OCI-M1 (cell line): ENCODE measurements at regions not wholly inside any gene's neighbourhood (a gene's known extent, or its start where the extent isn't known, plus 50 kb on each side); places are given as distances from the start of the nearest gene placed in this dataset.
"Not testable (repeated sequence)": the region's sequence is repeated elsewhere in the genome, so short reads cannot be mapped to it uniquely, and the experiment has no call there.

Source experiments
- DNase-seq: peaks from one replicate; lab custom pipeline; 2025; lab: John Stamatoyannopoulos, UW

GRCh38 chr1:98575955-98576354 is 85.6 kb upstream of the SNX7 start:
- no peak for DNase-seq

DNA sequence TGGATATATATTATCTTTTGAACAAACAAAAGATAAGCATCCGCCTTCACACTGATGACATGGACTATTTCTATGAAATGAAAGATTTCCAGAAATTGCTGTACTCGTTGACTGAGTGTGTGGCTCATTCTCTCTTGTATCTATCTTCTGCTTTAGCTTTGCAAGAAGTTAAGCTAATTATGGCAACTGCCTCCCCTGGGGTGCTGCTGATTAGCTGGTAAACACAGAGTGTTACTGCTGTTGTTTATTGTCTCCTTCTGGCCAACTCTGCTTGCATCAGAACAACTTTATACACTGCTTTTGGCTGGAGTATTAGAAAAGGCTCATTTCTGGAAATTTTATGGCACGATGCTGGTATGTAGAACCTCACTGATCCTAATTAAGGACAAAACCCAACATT is 95.6 kb upstream of the SNX7 start:
- DNase-seq = no peak

DNA sequence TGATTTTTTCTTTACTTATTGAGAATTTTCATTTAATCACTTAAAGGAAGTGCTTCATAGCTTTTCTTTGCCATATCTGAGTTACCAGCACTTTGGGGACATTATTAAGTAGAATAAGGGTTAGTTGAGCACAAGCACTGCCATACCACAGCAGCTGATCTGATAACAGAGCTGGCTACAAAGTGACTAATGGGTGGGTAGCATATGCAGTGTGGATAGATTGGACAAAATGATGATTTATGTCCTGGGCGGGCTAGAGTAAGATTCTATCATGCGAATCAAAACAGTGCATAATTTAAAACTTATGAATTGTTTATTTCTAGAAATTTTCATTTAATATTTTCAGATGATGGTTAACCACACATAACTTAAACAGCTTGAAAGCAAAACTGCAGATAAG is 102.2 kb upstream of the SNX7 start:
- DNase-seq = no peak

DNA sequence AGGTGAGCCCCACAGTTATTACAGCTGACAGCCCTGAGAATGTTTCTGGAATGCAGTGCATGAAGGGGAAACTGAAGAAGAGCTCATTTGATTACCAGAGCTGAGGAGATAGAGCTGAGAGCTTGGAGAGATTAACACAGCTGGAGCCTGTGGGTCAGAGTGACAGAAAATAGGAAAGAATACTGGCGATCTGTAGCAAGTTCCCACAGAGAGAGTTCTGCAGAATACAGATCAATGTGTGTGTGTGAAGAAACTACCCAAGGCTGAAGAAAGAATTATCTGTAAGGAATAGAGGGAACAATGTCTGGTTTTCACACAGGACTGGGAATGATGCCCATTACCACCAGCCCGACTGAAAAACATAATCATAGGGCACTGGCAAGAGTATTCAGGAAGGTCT is 103.6 kb upstream of the SNX7 start:
- no peak for DNase-seq

GRCh38 chr1:98556521-98557158 is 104.9 kb upstream of the SNX7 start:
- DNase-seq = peak; percentile 59

GRCh38 chr1:98555814-98556213 is 105.7 kb upstream of the SNX7 start:
- no peak for DNase-seq

- peak; percentile 40 for DNase-seq
These were observed 108.9 kb upstream of the SNX7 start for GRCh38 chr1:98552576-98553074.

GRCh38 chr1:98550076-98550475 is 111.4 kb upstream of the SNX7 start:
- no peak for DNase-seq

DNA sequence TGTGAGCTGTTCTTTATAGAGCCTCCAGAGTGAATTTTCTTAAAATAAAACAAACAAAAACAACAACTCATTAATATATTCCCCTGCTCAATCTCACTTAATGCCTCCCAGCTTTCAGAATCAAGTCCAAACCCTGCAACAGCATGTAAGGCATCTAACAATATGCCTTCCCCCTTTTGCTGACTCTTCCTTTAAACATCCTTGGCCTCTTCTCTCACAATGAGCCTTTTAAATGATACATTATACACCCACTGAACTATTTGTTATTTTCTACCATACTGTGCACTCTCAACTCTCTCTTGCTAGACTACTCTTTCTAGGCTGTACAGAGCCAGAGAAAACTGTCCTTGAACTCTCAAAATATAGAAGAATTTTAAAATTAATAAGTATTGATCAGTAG is 115.2 kb upstream of the SNX7 start:
- no peak for DNase-seq

- DNase-seq = no peak
These were observed 123.4 kb upstream of the SNX7 start for GRCh38 chr1:98538106-98538505.

GRCh38 chr1:98523256-98523655 is 138.3 kb upstream of the SNX7 start:
- no peak for DNase-seq

DNA sequence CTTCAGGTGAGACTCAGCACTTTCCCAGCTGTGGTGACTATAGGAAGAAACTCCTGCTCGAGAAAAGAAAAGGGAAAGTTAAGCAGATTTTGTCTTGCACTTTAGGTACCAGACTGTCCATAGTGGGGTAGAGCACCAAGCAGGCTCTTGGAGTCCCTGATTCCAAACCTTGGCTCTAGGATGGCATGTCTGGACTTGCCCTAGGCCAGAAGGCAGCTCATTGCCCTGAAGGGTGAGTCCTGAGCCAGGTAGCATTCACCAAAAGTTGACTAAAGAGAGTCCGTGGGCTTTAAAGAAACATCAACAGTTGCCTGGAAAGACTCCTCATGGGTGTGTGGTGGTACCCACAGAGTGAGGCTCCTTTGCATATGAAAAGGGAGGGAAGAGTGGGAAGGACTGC is 145.2 kb upstream of the SNX7 start:
- DNase-seq = no peak

GRCh38 chr1:98515744-98516143 is 145.8 kb upstream of the SNX7 start:
- DNase-seq = no peak

GRCh38 chr1:98512216-98512615 is 149.3 kb upstream of the SNX7 start:
- DNase-seq = not testable (repeated sequence)

DNA sequence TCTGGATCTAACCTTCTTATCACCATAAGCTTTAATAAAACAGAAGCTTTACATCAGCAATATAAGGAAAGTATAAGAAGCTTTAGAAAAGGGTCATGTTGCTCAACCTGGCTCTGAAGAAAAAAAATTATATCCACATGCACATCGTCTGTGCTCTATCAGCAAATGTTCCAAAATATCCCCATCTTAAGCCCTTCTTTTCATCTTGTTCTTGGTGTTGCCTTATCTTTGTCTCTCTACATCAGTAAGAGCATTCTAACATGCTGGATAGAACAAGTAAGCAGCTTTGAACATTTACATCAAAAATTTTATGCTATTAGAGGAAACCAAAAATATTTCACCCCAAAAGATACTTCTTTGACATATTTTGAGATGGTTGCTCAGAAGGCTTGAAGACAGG is 157.8 kb upstream of the SNX7 start:
- DNase-seq = no peak

GRCh38 chr1:98502937-98503336 is 158.6 kb upstream of the SNX7 start:
- DNase-seq = no peak

DNA sequence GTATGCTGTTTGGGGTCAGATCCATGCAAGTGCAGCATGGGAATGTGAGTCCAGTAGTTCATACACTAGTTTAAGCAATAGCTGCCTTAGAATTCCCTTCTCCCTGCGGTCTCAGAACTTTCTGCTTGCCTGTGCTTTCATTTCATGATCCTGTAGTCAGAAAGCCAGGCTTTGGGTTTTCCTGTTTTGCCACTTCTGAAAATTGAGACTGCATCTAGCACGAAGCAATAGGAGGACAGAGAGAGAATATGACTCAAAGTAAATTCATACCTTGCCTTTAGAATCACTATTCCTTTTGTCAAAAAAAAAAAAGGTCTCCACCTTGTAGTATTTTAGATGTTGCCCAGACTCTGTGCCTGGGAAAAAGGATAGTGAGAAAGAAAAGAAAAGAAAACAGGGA is 161.2 kb upstream of the SNX7 start:
- no peak for DNase-seq

DNA sequence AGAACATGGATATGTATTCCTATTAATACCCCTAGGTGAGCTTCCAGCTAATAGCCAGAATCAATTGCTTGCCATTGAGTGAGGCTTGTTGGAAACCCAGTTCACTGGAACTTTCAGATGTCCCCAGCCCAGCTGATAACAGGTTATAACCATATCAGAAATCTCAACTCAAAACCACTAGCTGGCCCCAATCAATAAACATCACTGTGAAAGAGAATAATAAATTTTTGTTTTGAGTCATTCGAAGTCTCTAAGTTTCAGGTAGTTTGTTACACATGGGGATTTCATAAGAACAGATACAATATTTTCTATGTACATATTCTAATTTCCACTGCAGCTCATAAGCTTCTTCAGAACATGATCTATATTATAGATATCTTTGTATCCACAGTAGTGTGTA is 162.9 kb upstream of the SNX7 start:
- no peak for DNase-seq

DNA sequence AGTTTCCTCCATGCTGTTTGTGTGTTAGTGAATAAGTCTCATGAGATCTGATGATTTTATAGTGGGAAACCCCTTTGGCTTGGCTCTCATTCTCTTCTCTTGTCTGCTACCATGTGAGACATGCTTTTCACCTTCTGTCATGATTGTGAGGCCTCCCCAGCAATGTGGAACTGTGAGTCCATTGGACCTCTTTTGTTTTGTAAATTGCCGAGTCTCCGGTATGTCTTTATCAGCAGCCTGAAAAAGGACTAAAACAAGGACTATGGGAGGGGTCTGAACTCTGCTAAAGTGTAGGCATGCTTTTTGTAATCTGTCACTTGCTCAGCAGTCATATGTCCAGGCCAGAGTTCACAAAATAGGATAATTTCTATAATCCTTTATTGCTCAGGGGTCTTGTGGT is 164.0 kb upstream of the SNX7 start:
- no peak for DNase-seq

DNA sequence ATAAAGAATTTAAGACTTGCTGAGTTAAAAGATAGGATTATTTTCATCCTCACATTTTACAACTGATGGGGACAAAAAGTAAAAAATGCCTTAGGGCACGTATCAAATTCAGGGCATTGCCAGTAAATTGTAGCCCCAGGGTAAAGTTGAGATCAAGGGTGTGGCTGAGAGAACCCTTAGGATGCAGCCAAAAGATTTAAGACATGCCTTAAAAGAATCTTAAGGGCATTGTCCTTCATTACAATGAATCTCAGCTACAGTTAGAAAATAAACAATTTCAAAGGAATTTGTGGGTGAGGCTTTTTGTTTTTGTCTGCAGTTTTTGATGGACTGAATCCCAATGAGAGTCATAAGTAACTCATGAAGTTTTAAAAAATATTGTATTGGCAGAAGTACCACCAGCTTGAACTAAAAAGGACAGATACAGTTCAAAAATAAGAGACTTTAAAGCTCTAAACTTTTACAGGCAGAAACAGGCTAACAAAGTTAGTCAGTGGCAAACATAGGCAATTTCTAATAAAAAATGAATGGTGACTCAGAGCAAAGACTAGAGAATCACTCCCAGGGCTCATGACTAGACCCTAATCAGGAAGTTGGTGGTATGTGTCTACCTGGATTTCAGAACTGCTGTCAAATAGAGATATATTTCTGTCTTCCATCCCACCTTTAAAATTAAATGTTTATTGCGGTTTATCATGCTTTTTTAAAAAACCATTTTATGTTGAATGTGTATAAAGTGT is 165.1 kb upstream of the SNX7 start:
- DNase-seq = no peak

- no peak for DNase-seq
These were observed 168.1 kb upstream of the SNX7 start for GRCh38 chr1:98493469-98493868.

DNA sequence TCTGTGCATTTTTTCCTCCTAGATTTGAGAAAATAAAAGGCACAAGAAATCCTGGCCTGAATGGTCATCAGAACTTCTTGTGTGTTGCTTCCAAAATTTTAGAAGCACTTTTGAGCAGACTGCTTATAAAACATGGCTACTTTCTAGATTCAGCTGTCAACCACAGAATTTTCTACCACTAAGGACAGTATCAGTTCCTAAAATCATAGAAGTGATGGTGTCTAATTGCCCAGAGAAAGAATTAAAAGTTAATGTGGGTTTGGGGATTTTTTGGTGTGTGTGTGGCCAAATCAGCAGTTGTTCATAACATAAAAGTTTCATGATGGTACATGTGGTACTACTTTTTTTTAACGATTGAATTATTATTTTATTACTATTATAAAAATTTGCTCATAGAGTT is 171.4 kb upstream of the SNX7 start:
- no peak for DNase-seq

DNA sequence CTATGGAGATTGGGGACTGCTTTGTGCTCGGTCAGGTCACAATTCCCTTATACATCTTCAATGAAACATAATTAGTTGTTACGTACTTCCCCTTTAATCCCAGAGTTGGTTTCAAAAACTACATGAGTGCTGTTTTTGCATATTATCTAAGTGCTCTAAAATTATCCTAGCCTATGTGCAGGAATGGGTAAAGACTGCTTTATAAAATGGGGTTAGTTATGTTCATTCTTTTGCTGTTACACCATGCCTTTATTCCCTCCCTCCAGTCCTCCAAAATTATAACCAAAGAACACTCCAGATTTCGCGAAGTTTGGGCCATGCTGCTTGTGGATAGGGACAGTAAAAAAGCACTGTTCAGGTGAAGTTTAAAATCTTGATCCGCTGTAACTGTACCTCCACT is 173.9 kb upstream of the SNX7 start:
- DNase-seq = no peak

DNA sequence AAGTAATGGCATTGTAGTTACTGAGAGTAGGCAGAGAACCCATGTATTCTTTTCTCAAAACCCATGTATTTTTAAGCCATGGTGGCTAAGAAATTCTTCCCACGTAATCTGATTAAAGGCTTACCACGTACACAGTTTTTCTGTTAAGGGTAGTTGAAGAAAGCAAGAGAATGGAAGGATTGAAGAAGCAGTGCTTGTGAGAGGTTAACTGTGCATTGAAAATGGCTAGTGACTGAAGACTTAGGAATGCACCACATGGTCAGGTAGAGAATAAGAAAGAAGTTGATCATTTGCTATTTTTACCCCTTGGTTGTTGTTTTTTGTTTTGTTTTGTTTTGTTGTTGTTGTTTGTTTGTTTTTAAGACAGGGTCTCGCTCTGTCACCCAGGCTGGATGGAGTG is 178.9 kb upstream of the SNX7 start:
- DNase-seq = no peak
